HuH-7.5 (cell line): ENCODE measurements at regions not wholly inside any gene's neighbourhood (a gene's known extent, or its start where the extent isn't known, plus 50 kb on each side); places are given as distances from the start of the nearest gene placed in this dataset.

Experiments
- DNase-seq: peaks from one replicate; pipeline ENCODE4 v3.0.0; 2011; ENCODE audit warnings: low spot score

- DNase-seq, result no peak
Observed at GRCh38 chr4:100130964-100131363, 59.3 kb downstream of the DDIT4L start.

GRCh38 chr4:100130491-100130890 lies 59.8 kb downstream of the DDIT4L start:
- no peak for DNase-seq

GRCh38 chr4:100129774-100130173 lies 60.5 kb downstream of the DDIT4L start:
- no peak for DNase-seq

GRCh38 chr4:100128338-100128737 lies 61.9 kb downstream of the DDIT4L start:
- DNase-seq, result no peak

- no peak for DNase-seq
Observed at GRCh38 chr4:100124715-100125114, 65.6 kb downstream of the DDIT4L start.

GRCh38 chr4:100118181-100118580 lies 72.1 kb downstream of the DDIT4L start:
- no peak for DNase-seq

- DNase-seq, result no peak
Observed at GRCh38 chr4:100117750-100118149, 72.5 kb downstream of the DDIT4L start.

- DNase-seq, result no peak
Observed at GRCh38 chr4:100114909-100115308, 75.4 kb downstream of the DDIT4L start.

- no peak for DNase-seq
Observed at GRCh38 chr4:100113732-100114131, 76.5 kb downstream of the DDIT4L start.

- no peak for DNase-seq
Observed at GRCh38 chr4:100113096-100113495, 77.2 kb downstream of the DDIT4L start.

- no peak for DNase-seq
Observed at GRCh38 chr4:100109921-100110320, 80.3 kb downstream of the DDIT4L start.

- no peak for DNase-seq
Observed at GRCh38 chr4:100108869-100109268, 81.4 kb downstream of the DDIT4L start.

- no peak for DNase-seq
Observed at GRCh38 chr4:100106982-100107381, 83.3 kb downstream of the DDIT4L start.

- no peak for DNase-seq
Observed at GRCh38 chr4:100103671-100104070, 86.6 kb downstream of the DDIT4L start.

GRCh38 chr4:100100985-100101384 lies 89.3 kb downstream of the DDIT4L start:
- DNase-seq, result no peak

- no peak for DNase-seq
Observed at GRCh38 chr4:100099746-100100145, 90.5 kb downstream of the DDIT4L start.

GRCh38 chr4:100098681-100099080 lies 91.6 kb downstream of the DDIT4L start:
- DNase-seq, result no peak

- no peak for DNase-seq
Observed at GRCh38 chr4:100098011-100098545, 92.2 kb downstream of the DDIT4L start.

GRCh38 chr4:100095729-100096595 lies 94.3 kb downstream of the DDIT4L start:
- DNase-seq, result peak; percentile 15

- peak; percentile 13 for DNase-seq
Observed at GRCh38 chr4:100093091-100093866, 97.0 kb downstream of the DDIT4L start.

- no peak for DNase-seq
Observed at GRCh38 chr4:100087743-100088142, 102.5 kb downstream of the DDIT4L start.

- no peak for DNase-seq
Observed at GRCh38 chr4:100086766-100087431, 103.4 kb downstream of the DDIT4L start.
